Endodermal cell (in vitro differentiated cells): ENCODE measurements at regions not wholly inside any gene's neighbourhood (a gene's known extent, or its start where the extent isn't known, plus 50 kb on each side); places are given as distances from the start of the nearest gene placed in this dataset.

ENCODE experiments used
- DNase-seq: peaks from one replicate; pipeline ENCODE4 v3.0.0-alpha.2; 2017
- H3K27ac ChIP-seq: 2 replicates; pipeline ENCODE4 v1.5.1; 2013; ENCODE audit warnings: mild to moderate bottlenecking, low read depth, low read length, moderate library complexity
- H3K27me3 ChIP-seq: 2 replicates; pipeline ENCODE4 v1.6.1; 2013; ENCODE audit warnings: mild to moderate bottlenecking, low read length, moderate library complexity; ENCODE audit not compliant: insufficient read depth, control insufficient read depth, poor library complexity, severe bottlenecking
- H3K36me3 ChIP-seq: 2 replicates; pipeline ENCODE4 v1.7.0; 2013; ENCODE audit warnings: mild to moderate bottlenecking, low read length, moderate library complexity; ENCODE audit not compliant: control insufficient read depth, insufficient read depth
- H3K4me1 ChIP-seq: one replicate; pipeline ENCODE4 v1.7.0; 2013; ENCODE audit warnings: low read length; ENCODE audit not compliant: control insufficient read depth, insufficient read depth
- H3K4me3 ChIP-seq: 2 replicates; pipeline ENCODE4 v1.5.1; 2013; ENCODE audit warnings: mild to moderate bottlenecking, low read length, moderate library complexity
- H3K9ac ChIP-seq: 2 replicates; pipeline ENCODE4 v1.6.1; 2013; ENCODE audit warnings: mild to moderate bottlenecking, low read length, moderate library complexity; ENCODE audit not compliant: poor library complexity, severe bottlenecking; ENCODE audit errors: extremely low read depth
- H3K9me3 ChIP-seq: 2 replicates; pipeline ENCODE4 v1.6.1; 2013; ENCODE audit warnings: mild to moderate bottlenecking, low read length, moderate library complexity; ENCODE audit not compliant: control insufficient read depth
- H3K27ac Mint-ChIP-seq: 2 replicates; pipeline ENCODE4 v1.8.0; 2020; ENCODE audit warnings: mixed read lengths
- H3K27me3 Mint-ChIP-seq: 2 replicates; pipeline ENCODE4 v1.8.0; 2021; ENCODE audit warnings: mild to moderate bottlenecking, mixed read lengths; ENCODE audit not compliant: insufficient read depth
- H3K36me3 Mint-ChIP-seq: 2 replicates; pipeline ENCODE4 v1.8.0; 2020; ENCODE audit warnings: low read depth, mixed read lengths
- H3K4me1 Mint-ChIP-seq: 2 replicates; pipeline ENCODE4 v1.8.0; 2020; ENCODE audit warnings: mixed read lengths
- H3K4me3 Mint-ChIP-seq: 2 replicates; pipeline ENCODE4 v1.8.0; 2020; ENCODE audit warnings: mild to moderate bottlenecking, moderate library complexity, mixed read lengths
- H3K9me3 Mint-ChIP-seq: 2 replicates; pipeline ENCODE4 v1.8.0; 2020; ENCODE audit warnings: mild to moderate bottlenecking, mixed read lengths
- CTCF ChIP-seq: fragments of 200-600 bp; sonication (generic); conservative IDR thresholded peaks from 2 replicates; pipeline ENCODE4 v1.5.0; 2021; ENCODE audit warnings: antibody characterized with exemption, mild to moderate bottlenecking
- WGBS, 2 experiments: methylation state at CpG; one replicate each; pipeline versions ENCODE4 v1.1.5 to v1.1.7; 2013; ENCODE audit warnings: missing lambda C conversion rate in 2 of 2, mixed read lengths in 1 of 2; ENCODE audit not compliant: insufficient coverage in 1 of 2, insufficient read length in 1 of 2; 5-methylcytosine and 5-hydroxymethylcytosine counted together

- no peaks in the 10 kb centered on the region for H3K36me3 ChIP-seq
- WGBS, 2 experiments: 95% methylated on average over 1 of the region's 1 CpG; no CpG with 5 or more reads in 1 of the 2 experiments
- H3K9ac ChIP-seq: no peak overlapping the region
- no peak overlapping the region for H3K4me3 Mint-ChIP-seq
- H3K9me3 ChIP-seq: no peaks in the 10 kb centered on the region
- no peaks in the 10 kb centered on the region for H3K27me3 Mint-ChIP-seq
- H3K4me3 ChIP-seq: no peak overlapping the region
- no peak for DNase-seq
- H3K27ac Mint-ChIP-seq: no peak overlapping the region
- H3K27ac ChIP-seq: no peak overlapping the region
- no peaks in the 10 kb centered on the region for H3K9me3 Mint-ChIP-seq
- peaks cover 4% of the 10 kb centered on the region for H3K4me1 ChIP-seq
- H3K27me3 ChIP-seq: no peaks in the 10 kb centered on the region
- H3K36me3 Mint-ChIP-seq: no peaks in the 10 kb centered on the region
- TF ChIP-seq CTCF: no peak
- peaks cover 13% of the 10 kb centered on the region for H3K4me1 Mint-ChIP-seq
Measured at GRCh38 chr2:57402755-57403154, 643.9 kb upstream of the VRK2 start.

- no peaks in the 10 kb centered on the region for H3K27me3 Mint-ChIP-seq
- WGBS, 2 experiments: 38 to 56% methylated on average over 1 of the region's 1 CpG
Measured at GRCh38 chr2:57407772-57408201, 638.8 kb upstream of the VRK2 start.

GRCh38 chr2:57408587-57408986 lies 638.0 kb upstream of the VRK2 start:
- Mint-ChIP-seq H3K4me1 (peaks cover 14% of the 10 kb centered on the region), H3K27me3 (no peaks in the 10 kb centered on the region), H3K4me3 (no peak overlapping the region), H3K9me3 (peaks cover 11% of the 10 kb centered on the region), H3K36me3 (no peaks in the 10 kb centered on the region), H3K27ac (no peak overlapping the region)
- Histone ChIP-seq H3K27me3 (no peaks in the 10 kb centered on the region), H3K36me3 (no peaks in the 10 kb centered on the region), H3K9ac (no peak overlapping the region), H3K27ac (no peak overlapping the region), H3K4me3 (no peak overlapping the region), H3K9me3 (peaks cover 13% of the 10 kb centered on the region), H3K4me1 (peaks cover 3% of the 10 kb centered on the region)
- DNase-seq: no peak
- TF ChIP-seq CTCF: no peak
- WGBS, 2 experiments: 93 to 100% methylated on average over 1 of the region's 1 CpG

More at GRCh38 chr2:57407772-57408201, 638.8 kb upstream of the VRK2 start:
- peak overlapping the region; percentile 36 for H3K27ac ChIP-seq
- H3K9ac ChIP-seq: no peak overlapping the region
- no peaks in the 10 kb centered on the region for H3K27me3 ChIP-seq
- Mint-ChIP-seq H3K27ac (peak overlapping the region; percentile 30), H3K36me3 (no peaks in the 10 kb centered on the region), H3K4me3 (no peak overlapping the region), H3K4me1 (peaks cover 15% of the 10 kb centered on the region), H3K9me3 (peaks cover 5% of the 10 kb centered on the region)
- H3K4me1 ChIP-seq: peaks cover 4% of the 10 kb centered on the region
- no peak for DNase-seq
- TF ChIP-seq CTCF: no peak
- no peak overlapping the region for H3K4me3 ChIP-seq
- H3K9me3 ChIP-seq: peaks cover 5% of the 10 kb centered on the region
- H3K36me3 ChIP-seq: no peaks in the 10 kb centered on the region
